Activated effector memory CD4-positive, alpha-beta T cell treated with anti-CD3 and anti-CD28 coated beads, Interleukin-2, amount 50 U/mL, for 16 hours (primary cell): ENCODE measurements at regions not wholly inside any gene's neighbourhood (a gene's known extent, or its start where the extent isn't known, plus 50 kb on each side); places are given as distances from the start of the nearest gene placed in this dataset.

Experiments
- DNase-seq: peaks from one replicate; pipeline ENCODE4 v3.0.0-alpha.2; 2020

DNA sequence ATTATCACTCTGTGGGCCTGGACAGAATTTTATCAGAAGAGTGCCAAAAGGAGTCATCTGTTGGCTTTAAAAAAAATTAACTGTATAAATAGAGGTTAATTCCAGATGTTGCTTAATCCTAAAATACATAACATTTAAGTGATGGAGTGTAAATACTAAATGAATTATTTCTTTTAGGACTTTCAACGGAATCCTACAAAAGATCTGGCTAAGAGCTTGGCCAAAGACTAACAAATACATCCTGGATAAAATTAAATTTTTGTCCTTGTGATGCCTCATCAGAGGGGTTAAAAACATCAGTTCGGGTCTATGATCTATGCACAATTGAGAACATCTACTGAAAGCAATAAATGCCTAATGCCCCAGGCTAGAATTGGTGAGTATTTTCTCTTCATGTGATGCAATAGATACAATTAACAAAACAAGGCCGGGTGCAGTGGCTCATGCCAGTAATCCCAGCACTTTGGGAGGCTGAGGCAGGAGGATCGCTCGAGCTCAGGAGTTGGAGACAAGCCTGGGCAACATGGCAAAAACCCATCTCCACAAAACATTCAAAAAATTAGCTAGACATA, 49.8 kb upstream of the RAP1B start:
- no peak for DNase-seq
